ENCODE measurements at regions not wholly inside any gene's neighbourhood (a gene's known extent, or its start where the extent isn't known, plus 50 kb on each side); places are given as distances from the start of the nearest gene placed in this dataset.

DNA sequence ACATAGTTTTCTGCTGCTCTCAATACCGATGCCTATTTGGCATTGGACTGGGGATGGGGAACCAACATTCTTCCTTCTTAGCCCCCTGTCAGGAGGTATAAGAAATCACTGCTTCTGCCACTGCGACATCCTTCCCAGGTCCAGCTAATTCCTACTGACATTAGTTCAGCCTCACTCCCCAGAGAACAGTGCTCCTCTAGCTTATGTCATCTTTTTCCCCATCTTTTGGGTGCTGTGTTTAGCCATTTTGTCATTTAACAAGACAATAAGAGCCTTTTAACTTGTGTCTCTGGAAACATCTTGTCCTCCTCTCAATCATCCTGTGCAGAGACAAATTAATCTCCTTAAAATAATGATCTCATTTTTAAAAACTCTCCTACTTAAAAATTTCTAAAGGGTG lies 167.0 kb upstream of the PLXNC1 start:
- no peak for ATAC-seq
- H3K9me3 Mint-ChIP-seq, result no peaks in the 10 kb centered on the region; the same call in 2 of the 3 replicates
- H4K20me1 ChIP-seq (replicated peaks; ENCODE audit: insufficient read depth), result no peaks in the 10 kb centered on the region
- no peak for DNase-seq (ENCODE audit: low spot score)
- H3K36me3 ChIP-seq (ENCODE audit: insufficient read depth), result no peaks in the 10 kb centered on the region
- H3F3A ChIP-seq (replicated peaks; ENCODE audit: low read depth), result no peaks in the 10 kb centered on the region
- no peaks in the 10 kb centered on the region for H3K36me3 Mint-ChIP-seq (ENCODE audit: low read depth)
- H2AFZ ChIP-seq, result no peak overlapping the region
- no peaks in the 10 kb centered on the region for H3K4me1 ChIP-seq (ENCODE audit: insufficient read depth)
- peaks cover 4% of the 10 kb centered on the region; the same call in 1 of the 3 replicates for H3K4me1 Mint-ChIP-seq
- no peak overlapping the region for H3K27ac Mint-ChIP-seq
- no peaks in the 10 kb centered on the region for H3K9me2 ChIP-seq (ENCODE audit: insufficient read depth)
- no peak overlapping the region for H3K4me2 ChIP-seq
- H3K4me3 ChIP-seq, result no peak overlapping the region
- TF ChIP-seq EZH2phosphoT487 (IDR thresholded peaks at IDR 0.05; ENCODE audit: unreplicated experiment), result no peak
- TF ChIP-seq POLR2AphosphoS5 (IDR thresholded peaks at IDR 0.05; ENCODE audit: low read depth), result no peak
- TF ChIP-seq ZNF331 (CRISPR knock-in tag; IDR thresholded peaks at IDR 0.05; ENCODE audit: low read depth), result no peak
- TF ChIP-seq, protein P1, sequence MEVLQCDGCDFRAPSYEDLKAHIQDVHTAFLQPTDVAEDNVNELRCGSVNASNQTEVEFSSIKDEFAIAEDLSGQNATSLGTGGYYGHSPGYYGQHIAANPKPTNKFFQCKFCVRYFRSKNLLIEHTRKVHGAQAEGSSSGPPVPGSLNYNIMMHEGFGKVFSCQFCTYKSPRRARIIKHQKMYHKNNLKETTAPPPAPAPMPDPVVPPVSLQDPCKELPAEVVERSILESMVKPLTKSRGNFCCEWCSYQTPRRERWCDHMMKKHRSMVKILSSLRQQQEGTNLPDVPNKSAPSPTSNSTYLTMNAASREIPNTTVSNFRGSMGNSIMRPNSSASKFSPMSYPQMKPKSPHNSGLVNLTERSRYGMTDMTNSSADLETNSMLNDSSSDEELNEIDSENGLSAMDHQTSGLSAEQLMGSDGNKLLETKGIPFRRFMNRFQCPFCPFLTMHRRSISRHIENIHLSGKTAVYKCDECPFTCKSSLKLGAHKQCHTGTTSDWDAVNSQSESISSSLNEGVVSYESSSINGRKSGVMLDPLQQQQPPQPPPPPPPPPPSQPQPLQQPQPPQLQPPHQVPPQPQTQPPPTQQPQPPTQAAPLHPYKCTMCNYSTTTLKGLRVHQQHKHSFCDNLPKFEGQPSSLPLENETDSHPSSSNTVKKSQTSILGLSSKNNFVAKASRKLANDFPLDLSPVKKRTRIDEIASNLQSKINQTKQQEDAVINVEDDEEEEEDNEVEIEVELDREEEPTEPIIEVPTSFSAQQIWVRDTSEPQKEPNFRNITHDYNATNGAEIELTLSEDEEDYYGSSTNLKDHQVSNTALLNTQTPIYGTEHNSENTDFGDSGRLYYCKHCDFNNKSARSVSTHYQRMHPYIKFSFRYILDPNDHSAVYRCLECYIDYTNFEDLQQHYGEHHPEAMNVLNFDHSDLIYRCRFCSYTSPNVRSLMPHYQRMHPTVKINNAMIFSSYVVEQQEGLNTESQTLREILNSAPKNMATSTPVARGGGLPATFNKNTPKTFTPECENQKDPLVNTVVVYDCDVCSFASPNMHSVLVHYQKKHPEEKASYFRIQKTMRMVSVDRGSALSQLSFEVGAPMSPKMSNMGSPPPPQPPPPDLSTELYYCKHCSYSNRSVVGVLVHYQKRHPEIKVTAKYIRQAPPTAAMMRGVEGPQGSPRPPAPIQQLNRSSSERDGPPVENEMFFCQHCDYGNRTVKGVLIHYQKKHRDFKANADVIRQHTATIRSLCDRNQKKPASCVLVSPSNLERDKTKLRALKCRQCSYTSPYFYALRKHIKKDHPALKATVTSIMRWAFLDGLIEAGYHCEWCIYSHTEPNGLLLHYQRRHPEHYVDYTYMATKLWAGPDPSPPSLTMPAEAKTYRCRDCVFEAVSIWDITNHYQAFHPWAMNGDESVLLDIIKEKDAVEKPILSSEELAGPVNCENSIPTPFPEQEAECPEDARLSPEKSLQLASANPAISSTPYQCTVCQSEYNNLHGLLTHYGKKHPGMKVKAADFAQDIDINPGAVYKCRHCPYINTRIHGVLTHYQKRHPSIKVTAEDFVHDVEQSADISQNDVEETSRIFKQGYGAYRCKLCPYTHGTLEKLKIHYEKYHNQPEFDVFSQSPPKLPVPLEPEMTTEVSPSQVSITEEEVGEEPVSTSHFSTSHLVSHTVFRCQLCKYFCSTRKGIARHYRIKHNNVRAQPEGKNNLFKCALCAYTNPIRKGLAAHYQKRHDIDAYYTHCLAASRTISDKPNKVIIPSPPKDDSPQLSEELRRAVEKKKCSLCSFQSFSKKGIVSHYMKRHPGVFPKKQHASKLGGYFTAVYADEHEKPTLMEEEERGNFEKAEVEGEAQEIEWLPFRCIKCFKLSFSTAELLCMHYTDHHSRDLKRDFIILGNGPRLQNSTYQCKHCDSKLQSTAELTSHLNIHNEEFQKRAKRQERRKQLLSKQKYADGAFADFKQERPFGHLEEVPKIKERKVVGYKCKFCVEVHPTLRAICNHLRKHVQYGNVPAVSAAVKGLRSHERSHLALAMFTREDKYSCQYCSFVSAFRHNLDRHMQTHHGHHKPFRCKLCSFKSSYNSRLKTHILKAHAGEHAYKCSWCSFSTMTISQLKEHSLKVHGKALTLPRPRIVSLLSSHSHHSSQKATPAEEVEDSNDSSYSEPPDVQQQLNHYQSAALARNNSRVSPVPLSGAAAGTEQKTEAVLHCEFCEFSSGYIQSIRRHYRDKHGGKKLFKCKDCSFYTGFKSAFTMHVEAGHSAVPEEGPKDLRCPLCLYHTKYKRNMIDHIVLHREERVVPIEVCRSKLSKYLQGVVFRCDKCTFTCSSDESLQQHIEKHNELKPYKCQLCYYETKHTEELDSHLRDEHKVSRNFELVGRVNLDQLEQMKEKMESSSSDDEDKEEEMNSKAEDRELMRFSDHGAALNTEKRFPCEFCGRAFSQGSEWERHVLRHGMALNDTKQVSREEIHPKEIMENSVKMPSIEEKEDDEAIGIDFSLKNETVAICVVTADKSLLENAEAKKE (CRISPR knock-in tag; IDR thresholded peaks at IDR 0.05), result no peak
- TF ChIP-seq, protein P2, sequence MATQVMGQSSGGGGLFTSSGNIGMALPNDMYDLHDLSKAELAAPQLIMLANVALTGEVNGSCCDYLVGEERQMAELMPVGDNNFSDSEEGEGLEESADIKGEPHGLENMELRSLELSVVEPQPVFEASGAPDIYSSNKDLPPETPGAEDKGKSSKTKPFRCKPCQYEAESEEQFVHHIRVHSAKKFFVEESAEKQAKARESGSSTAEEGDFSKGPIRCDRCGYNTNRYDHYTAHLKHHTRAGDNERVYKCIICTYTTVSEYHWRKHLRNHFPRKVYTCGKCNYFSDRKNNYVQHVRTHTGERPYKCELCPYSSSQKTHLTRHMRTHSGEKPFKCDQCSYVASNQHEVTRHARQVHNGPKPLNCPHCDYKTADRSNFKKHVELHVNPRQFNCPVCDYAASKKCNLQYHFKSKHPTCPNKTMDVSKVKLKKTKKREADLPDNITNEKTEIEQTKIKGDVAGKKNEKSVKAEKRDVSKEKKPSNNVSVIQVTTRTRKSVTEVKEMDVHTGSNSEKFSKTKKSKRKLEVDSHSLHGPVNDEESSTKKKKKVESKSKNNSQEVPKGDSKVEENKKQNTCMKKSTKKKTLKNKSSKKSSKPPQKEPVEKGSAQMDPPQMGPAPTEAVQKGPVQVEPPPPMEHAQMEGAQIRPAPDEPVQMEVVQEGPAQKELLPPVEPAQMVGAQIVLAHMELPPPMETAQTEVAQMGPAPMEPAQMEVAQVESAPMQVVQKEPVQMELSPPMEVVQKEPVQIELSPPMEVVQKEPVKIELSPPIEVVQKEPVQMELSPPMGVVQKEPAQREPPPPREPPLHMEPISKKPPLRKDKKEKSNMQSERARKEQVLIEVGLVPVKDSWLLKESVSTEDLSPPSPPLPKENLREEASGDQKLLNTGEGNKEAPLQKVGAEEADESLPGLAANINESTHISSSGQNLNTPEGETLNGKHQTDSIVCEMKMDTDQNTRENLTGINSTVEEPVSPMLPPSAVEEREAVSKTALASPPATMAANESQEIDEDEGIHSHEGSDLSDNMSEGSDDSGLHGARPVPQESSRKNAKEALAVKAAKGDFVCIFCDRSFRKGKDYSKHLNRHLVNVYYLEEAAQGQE (IDR thresholded peaks at IDR 0.05; ENCODE audit: unreplicated experiment), result no peak
- TF ChIP-seq JUNB (IDR thresholded peaks at IDR 0.05; ENCODE audit: unreplicated experiment), result no peak
- no peak for TF ChIP-seq ETS1 (IDR thresholded peaks at IDR 0.05)
- no peak overlapping the region for H3K4me3 Mint-ChIP-seq
- no peaks in the 10 kb centered on the region for H3K27me3 Mint-ChIP-seq (ENCODE audit: insufficient read depth, low read depth, poor library complexity)
- no peaks in the 10 kb centered on the region for H3K79me2 ChIP-seq (replicated peaks; ENCODE audit: insufficient read depth)
- no peak overlapping the region for H3K27ac ChIP-seq (ENCODE audit: low read depth)
- H3K27me3 ChIP-seq (ENCODE audit: insufficient read depth), result no peaks in the 10 kb centered on the region

Data from GM23338 (cell line).